ENCODE measurements at regions not wholly inside any gene's neighbourhood (a gene's known extent, or its start where the extent isn't known, plus 50 kb on each side); places are given as distances from the start of the nearest gene placed in this dataset.

DNA sequence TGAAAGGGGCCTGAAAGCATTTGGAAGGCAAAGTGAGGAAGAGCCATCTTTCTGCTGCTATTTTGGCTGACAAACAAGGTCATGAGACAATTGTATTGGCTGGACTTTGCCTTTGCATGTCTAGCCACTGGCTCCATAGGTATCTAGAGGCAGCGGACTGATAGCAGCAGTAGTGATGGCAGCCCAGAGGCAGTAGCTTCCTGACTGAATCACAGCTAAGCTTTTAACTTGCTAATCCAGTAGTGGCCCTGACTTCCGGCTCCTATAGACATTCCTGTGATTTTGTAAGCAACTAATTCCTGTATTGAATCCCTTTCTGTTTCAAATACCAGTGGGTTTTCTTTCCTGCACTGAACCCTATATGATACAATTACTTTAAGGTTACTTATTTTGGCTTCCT lies 69.8 kb upstream of the PDE1A start (continued):
- TF ChIP-seq EZH2 (IDR thresholded peaks at IDR 0.05; ENCODE audit: low read depth, unreplicated experiment) (no peak), CREB1 (CRISPR knock-in tag; IDR thresholded peaks at IDR 0.05; ENCODE audit: low read depth) (no peak), JUNB (IDR thresholded peaks at IDR 0.05; ENCODE audit: unreplicated experiment) (no peak), STAT1 (IDR thresholded peaks at IDR 0.05; ENCODE audit: unreplicated experiment) (no peak), ZNF114 (CRISPR knock-in tag; IDR thresholded peaks at IDR 0.05) (no peak)
- TF ChIP-seq, protein P1, sequence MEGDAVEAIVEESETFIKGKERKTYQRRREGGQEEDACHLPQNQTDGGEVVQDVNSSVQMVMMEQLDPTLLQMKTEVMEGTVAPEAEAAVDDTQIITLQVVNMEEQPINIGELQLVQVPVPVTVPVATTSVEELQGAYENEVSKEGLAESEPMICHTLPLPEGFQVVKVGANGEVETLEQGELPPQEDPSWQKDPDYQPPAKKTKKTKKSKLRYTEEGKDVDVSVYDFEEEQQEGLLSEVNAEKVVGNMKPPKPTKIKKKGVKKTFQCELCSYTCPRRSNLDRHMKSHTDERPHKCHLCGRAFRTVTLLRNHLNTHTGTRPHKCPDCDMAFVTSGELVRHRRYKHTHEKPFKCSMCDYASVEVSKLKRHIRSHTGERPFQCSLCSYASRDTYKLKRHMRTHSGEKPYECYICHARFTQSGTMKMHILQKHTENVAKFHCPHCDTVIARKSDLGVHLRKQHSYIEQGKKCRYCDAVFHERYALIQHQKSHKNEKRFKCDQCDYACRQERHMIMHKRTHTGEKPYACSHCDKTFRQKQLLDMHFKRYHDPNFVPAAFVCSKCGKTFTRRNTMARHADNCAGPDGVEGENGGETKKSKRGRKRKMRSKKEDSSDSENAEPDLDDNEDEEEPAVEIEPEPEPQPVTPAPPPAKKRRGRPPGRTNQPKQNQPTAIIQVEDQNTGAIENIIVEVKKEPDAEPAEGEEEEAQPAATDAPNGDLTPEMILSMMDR (conservative IDR thresholded peaks at IDR 0.05; ENCODE audit: low read depth in 2 of 2): no peak

DNA sequence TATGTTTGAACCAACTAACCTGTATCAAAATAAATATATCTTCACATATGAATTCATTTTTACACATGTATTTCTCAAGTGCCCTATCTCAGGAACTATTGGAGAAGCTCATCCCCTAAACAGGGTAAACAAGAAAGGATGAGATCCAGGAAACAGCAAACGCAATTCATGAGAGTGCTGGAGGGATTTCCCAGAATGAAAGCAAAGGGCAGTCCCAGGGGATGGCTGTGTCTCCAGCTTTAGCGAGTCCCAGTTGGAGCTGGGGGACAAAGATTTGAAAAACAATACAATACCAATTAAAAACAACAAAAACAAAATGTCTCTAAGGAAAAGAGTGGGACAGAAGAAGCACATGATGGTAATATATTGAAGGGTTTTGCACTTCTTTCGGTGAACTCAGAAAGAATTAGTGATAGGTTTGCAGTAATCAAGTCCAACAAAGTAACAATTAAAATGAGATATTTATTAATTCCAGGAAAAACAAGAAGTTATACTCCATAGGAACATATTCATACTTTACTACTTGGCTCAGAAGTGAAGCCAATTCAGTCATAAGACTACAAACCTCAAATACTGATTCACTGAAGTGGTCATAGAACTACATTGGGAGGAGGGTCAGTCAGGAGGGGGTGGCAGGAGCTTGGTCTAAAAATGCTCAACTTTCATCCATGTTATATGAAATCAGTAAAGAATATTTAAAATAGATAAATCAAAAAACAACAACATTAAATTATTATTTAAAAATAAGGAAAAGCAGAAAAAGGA lies 73.1 kb upstream of the PDE1A start:
- H3K27ac Mint-ChIP-seq: 0 out of 2 replicates have a peak overlapping the region, but pooled peaks have one; percentile 60
- H3K27ac ChIP-seq (ENCODE audit: low read depth): 0 out of 2 replicates have a peak overlapping the region, but pooled peaks have one; percentile 29
- H3K4me3 ChIP-seq: no peak overlapping the region
- no peaks in the 10 kb centered on the region for H3K27me3 ChIP-seq (ENCODE audit: insufficient read depth)
- H3K79me2 ChIP-seq (replicated peaks; ENCODE audit: insufficient read depth): no peaks in the 10 kb centered on the region
- H3K36me3 Mint-ChIP-seq (ENCODE audit: low read depth): no peaks in the 10 kb centered on the region
- ATAC-seq: peak; percentile 69
- H3K4me1 Mint-ChIP-seq: peaks cover 7% of the 10 kb centered on the region; the same call in 2 of the 3 replicates
- H2AFZ ChIP-seq: peak overlapping the region; percentile 21; the same call in 1 of the 2 replicates
- no peaks in the 10 kb centered on the region for H4K20me1 ChIP-seq (replicated peaks; ENCODE audit: insufficient read depth)
- DNase-seq (ENCODE audit: low spot score): peak; percentile 30
- no peaks in the 10 kb centered on the region for H3K9me2 ChIP-seq (ENCODE audit: insufficient read depth)
- H3K4me1 ChIP-seq (ENCODE audit: insufficient read depth): peaks cover 38% of the 10 kb centered on the region
- H3K4me3 Mint-ChIP-seq: no peak overlapping the region
- no peaks in the 10 kb centered on the region for H3K9me3 Mint-ChIP-seq
- no peaks in the 10 kb centered on the region for H3F3A ChIP-seq (replicated peaks; ENCODE audit: low read depth)
- H3K27me3 Mint-ChIP-seq (ENCODE audit: insufficient read depth, low read depth, poor library complexity): no peaks in the 10 kb centered on the region
- peak overlapping the region; percentile 29 for H3K4me2 ChIP-seq
- TF ChIP-seq NANOG (IDR thresholded peaks at IDR 0.05; ENCODE audit: borderline replicate concordance) (0 out of 2 replicates have a peak, but pooled peaks have one; percentile 6), EZH2 (IDR thresholded peaks at IDR 0.05; ENCODE audit: low read depth, unreplicated experiment) (no peak), POLR2AphosphoS5 (IDR thresholded peaks at IDR 0.05; ENCODE audit: low read depth) (no peak)
- TF ChIP-seq, protein P1 (conservative IDR thresholded peaks at IDR 0.05; ENCODE audit: low read depth in 2 of 2): no peak
- H3K36me3 ChIP-seq (ENCODE audit: insufficient read depth): no peaks in the 10 kb centered on the region; the same call in 1 of the 2 replicates

DNA sequence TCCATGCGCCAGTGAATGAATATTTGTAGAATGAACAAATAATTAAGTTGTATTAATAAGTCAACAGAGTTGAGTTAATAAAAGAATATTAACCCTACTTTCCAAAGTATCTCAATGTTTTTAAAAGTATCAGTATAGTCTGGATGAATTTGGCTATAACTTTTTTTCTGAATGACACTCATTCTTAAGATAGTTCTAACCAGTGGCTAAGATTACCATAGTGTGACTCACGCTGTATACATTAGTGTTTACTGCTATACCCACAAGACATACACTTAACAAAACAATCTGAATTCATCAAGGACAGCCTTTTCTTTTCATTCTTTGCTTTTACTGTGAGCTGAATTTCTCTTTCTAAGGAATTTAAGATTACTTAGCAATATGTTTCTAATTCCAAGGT lies 77.0 kb upstream of the PDE1A start:
- Mint-ChIP-seq H3K9me3 (no peaks in the 10 kb centered on the region), H3K27me3 (ENCODE audit: insufficient read depth, low read depth, poor library complexity) (no peaks in the 10 kb centered on the region), H3K4me3 (no peak overlapping the region), H3K27ac (no peak overlapping the region), H3K4me1 (peaks cover 4% of the 10 kb centered on the region; the same call in 1 of the 3 replicates), H3K36me3 (ENCODE audit: low read depth) (no peaks in the 10 kb centered on the region)
- H3F3A ChIP-seq (replicated peaks; ENCODE audit: low read depth): no peaks in the 10 kb centered on the region
- H3K36me3 ChIP-seq (ENCODE audit: insufficient read depth): no peaks in the 10 kb centered on the region
- no peak for ATAC-seq
- H3K4me1 ChIP-seq (ENCODE audit: insufficient read depth): peaks cover 25% of the 10 kb centered on the region
- H3K4me3 ChIP-seq: no peak overlapping the region
- no peak overlapping the region for H3K27ac ChIP-seq (ENCODE audit: low read depth)
- H2AFZ ChIP-seq: no peak overlapping the region
- H3K4me2 ChIP-seq: no peak overlapping the region
- no peaks in the 10 kb centered on the region for H4K20me1 ChIP-seq (replicated peaks; ENCODE audit: insufficient read depth)
- no peak for DNase-seq (ENCODE audit: low spot score)
- no peaks in the 10 kb centered on the region for H3K9me2 ChIP-seq (ENCODE audit: insufficient read depth)
- no peaks in the 10 kb centered on the region for H3K79me2 ChIP-seq (replicated peaks; ENCODE audit: insufficient read depth)
- no peaks in the 10 kb centered on the region for H3K27me3 ChIP-seq (ENCODE audit: insufficient read depth)
- TF ChIP-seq, protein P1 (conservative IDR thresholded peaks at IDR 0.05; ENCODE audit: low read depth in 2 of 2): no peak
- TF ChIP-seq EZH2 (IDR thresholded peaks at IDR 0.05; ENCODE audit: low read depth, unreplicated experiment): no peak
- TF ChIP-seq ZNF331 (CRISPR knock-in tag; IDR thresholded peaks at IDR 0.05; ENCODE audit: low read depth): no peak
- no peak for TF ChIP-seq CREB1 (CRISPR knock-in tag; IDR thresholded peaks at IDR 0.05; ENCODE audit: low read depth)
- no peak for TF ChIP-seq POLR2AphosphoS5 (IDR thresholded peaks at IDR 0.05; ENCODE audit: low read depth)
- TF ChIP-seq STAT1 (IDR thresholded peaks at IDR 0.05; ENCODE audit: unreplicated experiment): no peak
- TF ChIP-seq ZNF114 (CRISPR knock-in tag; IDR thresholded peaks at IDR 0.05): no peak
- TF ChIP-seq NANOG (IDR thresholded peaks at IDR 0.05; ENCODE audit: borderline replicate concordance): no peak
- no peak for TF ChIP-seq JUNB (IDR thresholded peaks at IDR 0.05; ENCODE audit: unreplicated experiment)
- TF ChIP-seq, protein P2, sequence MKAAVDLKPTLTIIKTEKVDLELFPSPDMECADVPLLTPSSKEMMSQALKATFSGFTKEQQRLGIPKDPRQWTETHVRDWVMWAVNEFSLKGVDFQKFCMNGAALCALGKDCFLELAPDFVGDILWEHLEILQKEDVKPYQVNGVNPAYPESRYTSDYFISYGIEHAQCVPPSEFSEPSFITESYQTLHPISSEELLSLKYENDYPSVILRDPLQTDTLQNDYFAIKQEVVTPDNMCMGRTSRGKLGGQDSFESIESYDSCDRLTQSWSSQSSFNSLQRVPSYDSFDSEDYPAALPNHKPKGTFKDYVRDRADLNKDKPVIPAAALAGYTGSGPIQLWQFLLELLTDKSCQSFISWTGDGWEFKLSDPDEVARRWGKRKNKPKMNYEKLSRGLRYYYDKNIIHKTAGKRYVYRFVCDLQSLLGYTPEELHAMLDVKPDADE (IDR thresholded peaks at IDR 0.05): no peak
